HepG2 (cell line): ENCODE measurements at regions not wholly inside any gene's neighbourhood (a gene's known extent, or its start where the extent isn't known, plus 50 kb on each side); places are given as distances from the start of the nearest gene placed in this dataset.

Source experiments
- ATAC-seq: fragments of 200-7000 bp; cut with Tn5 transposase; 3 replicates; pipeline ENCODE4 v1.9.1; 2020; ENCODE audit warnings: mild to moderate bottlenecking, moderate library complexity
- BruUV-seq: library from RNA; stranded (reverse); fragments of 400-500 nt; replicated peaks from 2 replicates; lab custom pipeline; 2021; lab: Mats Ljungman, UMichigan
- CTCF ChIA-PET: fragments of 300-600 bp; formaldehyde crosslinking; extraction: SDS; loops from one replicate; lab custom pipeline; 2021; ENCODE audit warnings: low total read pairs, inconsistent platforms, low intra/inter-chr PET ratio; lab: Yijun Ruan, JAX
- POLR2A ChIA-PET: fragments of 350-600 bp; sonication (Branson Sonifier 250); formaldehyde crosslinking; loops from one replicate; lab custom pipeline; 2020; ENCODE audit warnings: antibody characterized with exemption, inconsistent platforms; lab: Yijun Ruan, JAX
- DNase-seq: peaks from one replicate; pipeline ENCODE4 v3.0.0-alpha.2; 2015; ENCODE audit warnings: low spot score
- FAIRE-seq: peaks from 3 replicates; lab custom pipeline; 2011; peaks lifted over from hg19 to GRCh38; lab: Jason Lieb, UNC
- H2AFZ ChIP-seq: one replicate; pipeline ENCODE4 v1.6.1; 2011; ENCODE audit warnings: low read length, inconsistent platforms
- H3K27ac ChIP-seq: fragments of 300-600 bp; 3 replicates; pipeline ENCODE4 v1.8.0; 2011; ENCODE audit warnings: mixed run types, mild to moderate bottlenecking, mixed read lengths, low read length, inconsistent platforms; ENCODE audit not compliant: insufficient read depth; ENCODE audit errors: extremely low read length
- H3K27me3 ChIP-seq, 2 experiments: fragments of 200-600 bp in 1 of 2; 2 replicates in 1 of 2; 3 replicates in 1 of 2; pipeline versions ENCODE4 v1.6.0 to v1.8.0; 2011; ENCODE audit warnings: low read length in 2 of 2, mild to moderate bottlenecking in 2 of 2, moderate library complexity in 2 of 2, inconsistent platforms in 1 of 2; ENCODE audit not compliant: insufficient read depth in 2 of 2, control insufficient read depth in 1 of 2
- H3K36me3 ChIP-seq, 2 experiments: fragments of 200-600 bp in 1 of 2; replicated peaks in 1 of 2; 2 replicates in 1 of 2; 3 replicates in 1 of 2; pipeline versions ENCODE4 v1.5.1 to v1.8.0; 2011; ENCODE audit warnings: low read length in 2 of 2, inconsistent platforms in 1 of 2; ENCODE audit not compliant: insufficient read depth in 2 of 2, control insufficient read depth in 1 of 2
- H3K4me1 ChIP-seq: 2 replicates; pipeline ENCODE4 v1.5.1; 2012; ENCODE audit warnings: low read length, inconsistent platforms; ENCODE audit not compliant: insufficient read depth
- H3K4me2 ChIP-seq: 2 replicates; pipeline ENCODE4 v1.6.0; 2011; ENCODE audit warnings: low read depth, low read length, inconsistent platforms
- H3K4me3 ChIP-seq, 3 experiments: fragments of 200-600 bp in 1 of 3; sonication (generic), shearing (Covaris generic) in 1 of 3; replicated peaks in 1 of 3; 2 replicates each; pipeline ENCODE4 v1.5.1; 2011 to 2016; ENCODE audit warnings: low read length in 3 of 3, inconsistent platforms in 2 of 3, low read depth in 2 of 3, mild to moderate bottlenecking in 2 of 3, control low read depth in 1 of 3, mixed read lengths in 1 of 3; ENCODE audit not compliant: insufficient read depth in 1 of 3
- H3K79me2 ChIP-seq: one replicate; pipeline ENCODE4 v1.6.1; 2011; ENCODE audit warnings: low read length, inconsistent platforms; ENCODE audit not compliant: insufficient read depth
- H3K9ac ChIP-seq: 2 replicates; pipeline ENCODE4 v1.6.0; 2011; ENCODE audit warnings: mild to moderate bottlenecking, low read depth, low read length, inconsistent platforms; ENCODE audit not compliant: insufficient read depth
- H3K9me3 ChIP-seq: 2 replicates; pipeline ENCODE4 v1.5.1; 2012; ENCODE audit warnings: mild to moderate bottlenecking, low read length
- H4K20me1 ChIP-seq: 2 replicates; pipeline ENCODE4 v1.6.0; 2011; ENCODE audit warnings: inconsistent platforms, mild to moderate bottlenecking, low read length, moderate library complexity; ENCODE audit not compliant: insufficient read depth
- BORCS8-MEF2B ChIP-seq: sonication (generic); formaldehyde crosslinking; IDR thresholded peaks from 2 replicates; pipeline ENCODE4 v1.8.0; 2022; ENCODE audit warnings: mild to moderate bottlenecking, missing genetic modification reagents
- BRD4 ChIP-seq: sonication (generic); formaldehyde crosslinking; IDR thresholded peaks from 2 replicates; pipeline ENCODE4 v1.4.0; 2020; ENCODE audit warnings: missing genetic modification reagents
- MTERF4 ChIP-seq: sonication (generic); formaldehyde crosslinking; IDR thresholded peaks from 2 replicates; pipeline ENCODE4 v1.8.0; 2023; ENCODE audit warnings: mild to moderate bottlenecking, missing genetic modification reagents
- NCOA1 ChIP-seq: sonication (generic); formaldehyde crosslinking; IDR thresholded peaks from 2 replicates; pipeline ENCODE4 v1.9.0; 2021; ENCODE audit warnings: missing genetic modification reagents
- RAD51 ChIP-seq: fragments of 450-650 bp; IDR thresholded peaks from 2 replicates; pipeline ENCODE4 v1.6.1; 2016; ENCODE audit warnings: borderline replicate concordance
- RARA ChIP-seq: IDR thresholded peaks from 2 replicates; pipeline ENCODE4 v1.6.1; 2016; ENCODE audit warnings: missing genetic modification reagents, missing compliant biosample characterization
- SCMH1 ChIP-seq: sonication (generic); formaldehyde crosslinking; IDR thresholded peaks from 2 replicates; pipeline ENCODE4 v1.9.0; 2021; ENCODE audit warnings: missing genetic modification reagents, mild to moderate bottlenecking, borderline replicate concordance
- SSRP1 ChIP-seq: IDR thresholded peaks from 2 replicates; pipeline ENCODE4 v1.6.1; 2016; ENCODE audit warnings: control low read depth
- SUZ12 ChIP-seq: fragments of 150-350 bp; IDR thresholded peaks from 2 replicates; pipeline ENCODE4 v1.6.1; 2014; ENCODE audit warnings: low read depth, low read length
- ZBTB26 ChIP-seq: IDR thresholded peaks from 2 replicates; pipeline ENCODE4 v1.6.1; 2016; ENCODE audit warnings: missing compliant biosample characterization, missing genetic modification reagents, borderline replicate concordance
- ZNF143 ChIP-seq: sonication (generic); formaldehyde crosslinking; IDR thresholded peaks from 2 replicates; pipeline ENCODE4 v1.4.0; 2020; ENCODE audit warnings: missing genetic modification reagents
- ZNF274 ChIP-seq: sonication (generic); formaldehyde crosslinking; IDR thresholded peaks from 2 replicates; pipeline ENCODE4 v1.5.1; 2020; ENCODE audit warnings: mild to moderate bottlenecking, missing genetic modification reagents
- ZNF652 ChIP-seq: IDR thresholded peaks from 2 replicates; pipeline ENCODE4 v1.6.1; 2016; ENCODE audit warnings: low read depth, borderline replicate concordance
- ZSCAN21 ChIP-seq: sonication (generic); formaldehyde crosslinking; IDR thresholded peaks from 2 replicates; pipeline ENCODE4 v1.8.0; 2022; ENCODE audit warnings: mild to moderate bottlenecking, missing genetic modification reagents, moderate library complexity, borderline replicate concordance
- WGBS: methylation state at CpG from one replicate; pipeline ENCODE4 v1.1.6; 2017; ENCODE audit warnings: low lambda C conversion rate; 5-methylcytosine and 5-hydroxymethylcytosine counted together
- in situ Hi-C: cut with HindIII; loops from 2 replicates; pipeline ENCODE4 v1.10.0; 2017; ENCODE audit warnings: low pct_unique_long_range_greater_than_20kb; ENCODE audit not compliant: extremely low pct_ligation_motif_present
- intact Hi-C: fragments of 100-400 bp; cut with micrococcal nuclease; formaldehyde crosslinking; loops from one replicate; pipeline ENCODE4 v1.10.0; 2022; ENCODE audit not compliant: unreplicated experiment

- no peak for TF ChIP-seq RARA (CRISPR knock-in tag)
These were observed 304.4 kb upstream of the NRP1 start (continued) for GRCh38 chr10:33638891-33639290.

- BruUV-seq = no TSS peak
- in situ Hi-C loops = no loop called here
- Histone ChIP-seq H3K9ac (no peak overlapping the region), H3K4me3 (no peak overlapping the region), H3K79me2 (no peaks in the 10 kb centered on the region), H3K9me3 (no peaks in the 10 kb centered on the region), H3K36me3 (no peaks in the 10 kb centered on the region), H3K27me3 (peaks cover 0 to 3% of the 10 kb centered on the region in 2 experiments; a peak in 1 of 5 replicates), H4K20me1 (no peaks in the 10 kb centered on the region), H3K27ac (no peak overlapping the region), H3K4me2 (no peak overlapping the region), H3K4me1 (no peaks in the 10 kb centered on the region), H2AFZ (no peak overlapping the region)
- WGBS = 12% methylated on average over 3 of the region's 3 CpGs
- intact Hi-C loops = no loop called here
- ATAC-seq (no peak), FAIRE-seq (no peak), DNase-seq (no peak)
- CTCF ChIA-PET = no interaction called here
- POLR2A ChIA-PET = no interaction called here
- TF ChIP-seq RAD51 (no peak), BRD4 (CRISPR knock-in tag) (no peak), ZSCAN21 (CRISPR knock-in tag) (no peak)
These were observed 303.9 kb upstream of the NRP1 start for GRCh38 chr10:33638374-33638773.

GRCh38 chr10:33635967-33636515 is 301.6 kb upstream of the NRP1 start:
- FAIRE-seq = no peak
- Histone ChIP-seq H3K4me1 (no peaks in the 10 kb centered on the region), H3K36me3 (no peaks in the 10 kb centered on the region), H3K4me2 (no peak overlapping the region), H3K4me3 (no peak overlapping the region), H4K20me1 (no peaks in the 10 kb centered on the region), H2AFZ (no peak overlapping the region), H3K79me2 (no peaks in the 10 kb centered on the region), H3K9me3 (no peaks in the 10 kb centered on the region), H3K27ac (no peak overlapping the region), H3K9ac (no peak overlapping the region), H3K27me3 (peaks cover 0 to 3% of the 10 kb centered on the region in 2 experiments; a peak in 2 of 5 replicates)
- ChIA-PET CTCF (no interaction called here), POLR2A (no interaction called here)
- DNase-seq = no peak
- intact Hi-C loops = no loop called here
- TF ChIP-seq ZNF652 (CRISPR knock-in tag) (no peak), BORCS8-MEF2B (CRISPR knock-in tag) (no peak), SCMH1 (CRISPR knock-in tag) (no peak), ZNF274 (CRISPR knock-in tag) (no peak), SUZ12 (no peak), ZBTB26 (CRISPR knock-in tag) (no peak), MTERF4 (CRISPR knock-in tag) (no peak), NCOA1 (CRISPR knock-in tag) (no peak), ZNF143 (CRISPR knock-in tag) (no peak), SSRP1 (CRISPR knock-in tag) (no peak)
- no TSS peak for BruUV-seq
- in situ Hi-C loops = no loop called here
- ATAC-seq = no peak
- 15% methylated on average over 6 of the region's 6 CpGs for WGBS
